NCI-H2196 (cell line): ENCODE measurements at regions not wholly inside any gene's neighbourhood (a gene's known extent, or its start where the extent isn't known, plus 50 kb on each side); places are given as distances from the start of the nearest gene placed in this dataset.

Experiments
- DNase-seq: peaks from one replicate; lab custom pipeline; 2025; ENCODE audit not compliant: unreplicated experiment; lab: John Stamatoyannopoulos, UW

DNA sequence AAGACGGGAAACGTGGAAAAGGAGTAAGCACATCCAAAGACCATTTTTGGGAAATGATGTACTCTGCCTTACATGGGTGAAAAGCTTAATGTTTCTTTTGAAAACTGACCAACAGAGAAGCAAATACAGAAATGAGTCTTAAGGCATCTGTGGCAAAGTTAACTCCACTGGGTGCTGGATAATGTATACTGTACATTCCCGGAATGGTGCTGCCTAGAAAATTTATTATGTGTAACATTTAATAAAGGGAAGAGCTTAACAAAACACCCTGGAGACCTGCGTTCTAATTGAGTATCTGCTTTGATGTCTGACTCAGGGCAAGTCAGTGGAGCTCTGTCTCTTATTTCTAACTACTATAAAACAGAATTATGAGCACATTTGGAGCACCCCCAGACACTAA is 230.2 kb downstream of the MID1 start:
- DNase-seq, result no peak

DNA sequence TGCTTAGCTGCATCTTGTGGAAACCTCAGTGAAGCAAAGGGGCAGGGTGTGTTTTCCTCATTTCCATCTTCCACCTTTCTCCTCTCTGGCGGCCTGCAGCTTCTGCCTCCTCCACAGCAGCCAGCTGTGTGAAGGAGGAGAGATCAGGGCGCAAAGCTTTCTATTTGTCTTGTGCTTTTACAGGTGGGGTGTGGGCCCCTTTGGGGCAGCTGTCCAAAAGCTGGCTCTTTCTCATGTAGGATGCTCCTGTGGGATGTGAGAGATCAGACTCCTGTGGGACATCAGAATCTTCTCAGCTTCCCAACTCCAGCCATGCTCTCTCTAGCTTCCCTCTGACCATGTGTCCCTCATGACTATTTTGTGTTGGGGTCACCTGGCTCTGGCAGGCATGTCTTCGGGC is 227.1 kb downstream of the MID1 start:
- no peak for DNase-seq

- no peak for DNase-seq
Observed at GRCh38 chrX:10393899-10394298, 226.5 kb downstream of the MID1 start.

- no peak for DNase-seq
Observed at GRCh38 chrX:10395179-10395578, 225.2 kb downstream of the MID1 start.
